ENCODE measurements at regions not wholly inside any gene's neighbourhood (a gene's known extent, or its start where the extent isn't known, plus 50 kb on each side); places are given as distances from the start of the nearest gene placed in this dataset.

DNA sequence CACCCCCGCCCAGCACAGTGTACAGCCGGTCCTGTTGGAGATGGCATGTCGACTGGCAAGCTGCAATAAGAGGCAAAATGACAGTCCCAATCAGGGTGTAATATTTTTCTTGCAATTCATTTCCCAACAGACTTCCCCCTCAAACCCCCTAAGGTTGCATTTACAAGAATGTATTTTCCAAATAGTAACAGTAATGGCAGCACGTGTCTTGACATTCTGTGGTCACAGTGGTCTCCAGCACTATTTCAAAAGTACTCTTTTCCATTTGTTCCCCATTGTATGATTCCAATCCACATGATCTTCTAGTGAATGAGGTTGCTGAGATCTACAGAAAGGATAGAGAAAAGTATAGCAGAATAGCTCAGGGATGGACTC, 97.8 kb upstream of the CARMIL1 start:
- TF ChIP-seq, protein P1, sequence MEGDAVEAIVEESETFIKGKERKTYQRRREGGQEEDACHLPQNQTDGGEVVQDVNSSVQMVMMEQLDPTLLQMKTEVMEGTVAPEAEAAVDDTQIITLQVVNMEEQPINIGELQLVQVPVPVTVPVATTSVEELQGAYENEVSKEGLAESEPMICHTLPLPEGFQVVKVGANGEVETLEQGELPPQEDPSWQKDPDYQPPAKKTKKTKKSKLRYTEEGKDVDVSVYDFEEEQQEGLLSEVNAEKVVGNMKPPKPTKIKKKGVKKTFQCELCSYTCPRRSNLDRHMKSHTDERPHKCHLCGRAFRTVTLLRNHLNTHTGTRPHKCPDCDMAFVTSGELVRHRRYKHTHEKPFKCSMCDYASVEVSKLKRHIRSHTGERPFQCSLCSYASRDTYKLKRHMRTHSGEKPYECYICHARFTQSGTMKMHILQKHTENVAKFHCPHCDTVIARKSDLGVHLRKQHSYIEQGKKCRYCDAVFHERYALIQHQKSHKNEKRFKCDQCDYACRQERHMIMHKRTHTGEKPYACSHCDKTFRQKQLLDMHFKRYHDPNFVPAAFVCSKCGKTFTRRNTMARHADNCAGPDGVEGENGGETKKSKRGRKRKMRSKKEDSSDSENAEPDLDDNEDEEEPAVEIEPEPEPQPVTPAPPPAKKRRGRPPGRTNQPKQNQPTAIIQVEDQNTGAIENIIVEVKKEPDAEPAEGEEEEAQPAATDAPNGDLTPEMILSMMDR (IDR thresholded peaks at IDR 0.05): no peak
- TF ChIP-seq POLR2A (IDR thresholded peaks at IDR 0.05): no peak

Data from uterus (tissue), 2 donors.